GM21528 (cell line): ENCODE measurements at regions not wholly inside any gene's neighbourhood (a gene's known extent, or its start where the extent isn't known, plus 50 kb on each side); places are given as distances from the start of the nearest gene placed in this dataset.
A peak's percentile ranks its signal among the peaks of the same experiment; 100 is the strongest.
"Not testable (repeated sequence)": the region's sequence is repeated elsewhere in the genome, so short reads cannot be mapped to it uniquely, and the experiment has no call there.

ENCODE experiments used
- ATAC-seq: cut with Tn5 transposase; IDR thresholded peaks from one replicate; pipeline ENCODE4 v1.9.1; 2021; ENCODE audit warnings: mild to moderate bottlenecking, moderate library complexity; ENCODE audit not compliant: unreplicated experiment, low FRiP score

GRCh38 chr4:137892134-137892533 is 350.0 kb downstream of the SLC7A11 start:
- no peak for ATAC-seq

DNA sequence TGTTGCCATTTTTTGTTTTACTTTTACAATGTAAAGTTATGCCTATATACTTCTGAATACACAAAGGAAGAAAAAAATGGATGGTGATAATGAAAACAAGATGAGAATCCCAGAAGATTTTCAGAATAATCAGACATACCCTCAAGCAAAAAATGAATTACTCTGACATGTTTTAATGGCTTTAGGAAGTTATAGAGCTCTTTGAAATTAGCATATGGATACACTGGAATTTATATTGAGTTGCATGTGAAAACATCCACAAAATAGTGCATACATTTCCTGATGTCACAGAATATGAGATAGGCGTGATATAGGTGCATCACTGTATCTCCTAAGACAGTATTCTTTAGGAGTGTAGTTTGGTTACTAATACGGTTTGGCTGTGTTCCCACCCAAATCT is 351.3 kb downstream of the SLC7A11 start:
- no peak for ATAC-seq

DNA sequence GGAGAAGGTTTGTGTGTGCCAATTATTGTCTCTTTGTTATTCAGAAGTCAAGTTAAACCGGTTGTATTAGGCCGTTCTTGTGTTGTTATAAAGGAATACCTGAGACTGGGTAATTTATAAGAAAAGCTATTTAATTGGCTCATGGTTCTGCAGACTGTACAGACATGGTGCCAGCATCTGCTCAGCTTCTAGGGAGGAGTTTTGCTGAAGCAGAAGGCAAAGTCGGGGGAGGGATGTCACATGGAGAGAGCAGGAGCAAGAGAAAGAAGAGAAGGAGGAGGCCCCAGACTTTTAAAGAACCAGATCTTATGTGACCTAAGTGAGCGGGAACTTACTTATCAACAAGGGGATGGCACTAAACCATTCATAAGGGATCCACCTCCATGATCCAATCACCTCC is 349.3 kb upstream of the PCDH18 start:
- no peak for ATAC-seq

GRCh38 chr4:137868067-137868466 is 335.8 kb upstream of the PCDH18 start:
- not testable (repeated sequence) for ATAC-seq

- no peak for ATAC-seq
Observed at GRCh38 chr4:137866671-137867070, 334.4 kb upstream of the PCDH18 start.

DNA sequence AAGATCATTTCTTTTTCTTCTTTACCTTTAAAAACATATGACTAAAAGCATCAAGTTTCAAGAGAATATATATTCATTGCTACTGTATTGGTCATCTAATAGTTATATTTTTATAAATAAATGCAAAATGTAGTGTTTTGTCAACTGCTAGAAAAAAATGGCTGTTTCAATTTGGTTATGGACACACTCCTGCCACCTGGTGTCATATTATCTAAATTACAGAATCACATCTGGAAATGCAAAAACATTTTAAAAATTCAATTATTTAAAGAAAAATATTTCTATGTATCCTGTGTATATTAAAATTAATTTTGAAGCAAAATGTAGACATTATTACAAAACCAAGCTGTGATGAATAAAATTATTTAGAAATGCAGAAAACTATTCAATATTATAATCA is 329.4 kb upstream of the PCDH18 start:
- no peak for ATAC-seq

DNA sequence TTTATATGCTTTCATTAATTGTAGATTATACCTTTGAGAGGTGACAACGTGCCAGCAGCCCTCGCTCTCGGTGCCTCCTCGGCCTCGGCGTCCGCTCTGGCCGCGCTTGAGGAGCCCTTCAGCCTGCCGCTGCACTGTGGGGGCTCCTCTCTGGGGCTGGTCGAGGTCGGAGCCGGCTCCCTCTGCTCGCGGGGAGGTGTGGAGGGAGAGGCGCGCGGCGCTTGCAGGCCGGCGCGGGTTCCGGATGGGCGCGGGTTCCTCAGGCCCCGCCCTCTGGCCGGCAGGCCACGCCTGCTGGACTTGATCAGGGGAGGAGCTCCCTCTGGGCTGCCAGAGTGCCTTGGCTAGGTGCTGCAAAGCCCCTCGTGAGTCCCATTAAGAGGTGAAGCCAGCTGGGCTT is 321.1 kb upstream of the PCDH18 start:
- ATAC-seq = no peak

- ATAC-seq = no peak
Observed at GRCh38 chr4:137852326-137852725, 320.0 kb upstream of the PCDH18 start.

- no peak for ATAC-seq
Observed at GRCh38 chr4:137851435-137851834, 319.1 kb upstream of the PCDH18 start.

- ATAC-seq = not testable (repeated sequence)
Observed at GRCh38 chr4:137827945-137828344, 295.7 kb upstream of the PCDH18 start.

- no peak for ATAC-seq
Observed at GRCh38 chr4:137825505-137825904, 293.2 kb upstream of the PCDH18 start.

DNA sequence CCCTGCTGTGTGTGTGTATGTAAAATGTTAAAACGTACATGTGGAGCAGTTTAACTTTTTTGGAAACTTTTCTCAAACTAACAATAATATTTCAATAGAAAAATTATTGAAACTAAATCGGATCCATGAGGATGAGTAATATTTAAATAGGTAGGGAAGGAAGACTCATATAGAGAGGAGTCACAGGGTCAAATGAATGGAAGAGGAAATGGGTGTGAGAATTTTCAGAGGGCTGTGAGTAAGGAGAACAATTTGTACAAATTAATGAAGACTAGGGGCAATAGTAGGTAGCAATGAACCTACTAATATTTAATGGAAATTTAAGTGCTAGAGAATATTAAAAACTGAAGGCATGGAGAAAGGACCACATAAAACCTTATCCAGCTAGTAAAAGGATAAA is 290.7 kb upstream of the PCDH18 start:
- ATAC-seq = no peak

DNA sequence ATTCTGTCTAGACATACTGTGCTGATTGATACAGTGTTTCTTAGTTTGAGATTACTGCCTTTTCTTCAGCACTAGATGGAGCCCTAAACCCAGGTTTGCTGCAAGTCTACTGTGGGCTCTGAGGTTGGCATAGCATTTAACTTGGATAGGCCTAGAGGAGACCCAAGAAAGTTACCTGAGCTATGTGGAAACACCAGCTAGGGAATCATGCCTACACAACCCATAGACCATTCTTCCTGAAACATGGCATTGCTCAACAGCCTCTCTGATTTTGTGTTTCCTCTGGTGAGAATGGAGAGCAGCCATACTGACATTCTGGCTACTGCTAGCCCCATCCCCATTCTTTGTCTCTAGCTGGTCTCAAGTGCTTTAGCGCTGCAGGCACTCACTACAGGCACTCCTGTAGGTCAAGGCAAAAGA is 287.7 kb upstream of the PCDH18 start:
- peak; percentile 74 for ATAC-seq

GRCh38 chr4:137812258-137812657 is 280.0 kb upstream of the PCDH18 start:
- ATAC-seq = no peak

DNA sequence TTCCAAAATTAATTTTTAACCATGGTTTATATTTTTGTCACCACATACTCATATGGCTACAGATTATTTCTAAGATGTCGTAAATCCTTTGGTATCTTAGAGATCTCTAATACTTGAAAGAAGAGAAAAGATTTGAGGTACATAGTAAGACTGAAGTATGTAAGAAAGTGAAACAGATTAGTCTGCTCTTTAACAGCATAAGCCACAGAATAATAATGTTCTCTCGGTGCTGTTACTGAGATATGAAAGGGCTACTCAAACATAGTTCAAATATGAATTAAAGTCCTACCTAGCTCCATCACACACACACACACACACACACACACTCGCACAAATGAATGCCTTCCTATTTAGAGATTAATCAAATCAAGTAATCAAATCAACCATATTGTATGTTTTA is 274.1 kb upstream of the PCDH18 start:
- ATAC-seq = no peak

GRCh38 chr4:137804906-137805495 is 272.7 kb upstream of the PCDH18 start:
- no peak for ATAC-seq

DNA sequence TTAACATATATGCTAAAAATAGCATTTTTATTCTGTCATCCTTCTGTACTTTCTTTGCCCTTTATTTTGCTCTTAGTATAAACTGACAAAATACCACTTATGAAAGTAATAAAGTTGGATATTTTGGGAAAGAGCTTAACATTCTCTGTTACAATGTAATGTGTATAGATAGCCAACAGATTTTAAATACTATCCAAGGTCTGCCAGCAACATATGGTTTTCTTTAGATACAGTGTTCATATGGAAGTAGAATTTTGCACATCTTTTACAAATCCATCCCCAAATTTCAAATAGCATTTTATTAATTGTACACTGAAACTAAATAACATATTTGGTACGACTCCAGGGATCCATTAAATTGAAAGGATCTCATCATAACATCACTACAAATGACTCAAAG is 268.6 kb upstream of the PCDH18 start:
- ATAC-seq = no peak

DNA sequence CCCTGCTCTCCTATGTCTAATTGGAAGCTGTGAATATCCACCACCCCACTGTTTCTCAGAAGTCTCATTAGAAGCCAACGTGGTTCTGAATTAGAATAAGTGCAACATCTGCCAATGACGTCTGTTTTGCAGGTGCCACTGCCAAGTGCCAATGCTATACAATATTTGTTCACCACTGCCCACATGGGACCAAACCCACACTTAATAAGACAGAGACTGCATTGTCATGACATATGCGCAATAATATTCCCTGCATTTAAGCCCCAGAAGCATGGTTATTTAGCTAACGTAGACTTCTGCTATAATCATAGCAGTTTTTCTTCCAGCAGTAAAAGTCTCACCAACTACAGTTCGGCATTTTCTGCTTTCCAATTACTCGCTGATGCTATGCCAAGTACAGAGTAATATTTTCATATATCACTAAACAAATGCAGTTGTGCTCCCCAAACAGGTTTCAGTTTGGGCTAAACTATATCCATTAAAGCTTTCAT is 262.5 kb upstream of the PCDH18 start:
- no peak for ATAC-seq

DNA sequence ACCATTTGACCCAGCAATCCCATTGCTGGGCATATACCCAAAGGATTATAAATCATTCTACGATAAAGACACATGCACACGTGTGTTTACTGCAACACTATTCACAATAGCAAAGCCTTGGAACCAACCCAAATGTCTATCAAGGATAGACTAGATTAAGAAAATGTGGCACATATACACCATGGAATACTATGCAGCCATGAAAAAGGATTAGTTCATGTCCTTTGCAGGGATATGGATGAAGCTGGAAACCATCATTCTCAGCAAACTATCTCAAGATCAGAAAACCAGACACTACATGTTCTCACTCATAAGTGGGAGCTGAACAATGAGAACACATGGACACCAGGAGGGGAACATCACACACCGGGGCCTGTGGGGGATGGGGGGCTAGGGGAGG is 257.0 kb upstream of the PCDH18 start:
- ATAC-seq = not testable (repeated sequence)

DNA sequence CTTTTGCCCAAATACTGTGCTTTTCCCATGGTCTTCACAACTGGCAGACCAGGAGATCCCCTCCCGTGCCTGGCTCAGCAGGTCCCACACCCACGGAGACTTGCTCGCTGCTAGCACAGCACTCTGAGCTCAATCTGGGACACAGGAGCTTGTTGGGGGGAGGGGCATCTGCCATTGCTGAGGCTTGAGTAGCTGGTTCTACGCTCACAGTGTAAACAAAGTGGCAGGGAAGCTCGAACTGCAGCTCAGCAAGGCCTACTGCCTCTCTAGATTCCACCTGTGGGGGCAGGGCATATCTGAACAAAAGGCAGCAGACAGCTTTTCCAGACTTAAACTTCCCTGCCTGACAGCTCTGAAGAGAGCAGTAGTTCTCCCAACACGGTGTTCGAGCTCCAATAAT is 251.6 kb upstream of the PCDH18 start:
- ATAC-seq = not testable (repeated sequence)

DNA sequence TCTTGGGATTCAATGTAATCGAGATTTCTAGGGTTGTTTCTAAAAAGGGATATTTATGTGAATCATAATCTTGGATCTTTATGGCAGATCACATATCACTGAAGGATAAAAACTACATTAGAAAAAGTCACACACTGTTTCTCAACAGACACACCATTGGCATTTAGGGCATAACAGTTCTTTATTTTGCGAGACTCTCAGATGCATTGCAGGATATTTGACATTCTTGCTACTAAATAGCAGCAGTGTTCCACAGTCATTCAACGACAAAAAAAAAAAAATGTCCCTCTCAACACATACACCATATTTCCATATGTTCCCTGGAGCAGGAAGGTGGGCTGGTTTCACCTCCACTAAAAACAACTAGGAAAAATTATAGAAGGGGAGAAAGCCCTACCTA is 243.4 kb upstream of the PCDH18 start:
- no peak for ATAC-seq

DNA sequence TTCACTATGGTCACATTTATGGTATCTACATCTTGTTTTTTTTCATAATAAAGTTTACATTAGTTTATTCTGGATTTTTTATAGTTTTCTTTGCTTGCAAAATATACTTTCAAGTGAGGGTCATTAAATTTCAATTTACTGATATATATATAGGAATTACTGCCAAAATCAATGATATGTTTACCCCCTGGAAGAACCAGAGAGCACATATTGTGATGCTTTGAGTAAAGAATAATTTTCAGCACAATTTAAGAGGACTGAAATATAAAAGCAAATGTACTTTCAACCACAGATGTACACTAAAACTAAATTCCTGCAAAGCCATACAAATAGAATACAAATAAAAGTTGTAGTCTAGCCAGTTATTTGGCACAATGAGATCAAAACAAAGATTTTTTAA is 242.2 kb upstream of the PCDH18 start:
- no peak for ATAC-seq

GRCh38 chr4:137768881-137769280 is 236.6 kb upstream of the PCDH18 start:
- no peak for ATAC-seq
